ENCODE measurements at regions not wholly inside any gene's neighbourhood (a gene's known extent, or its start where the extent isn't known, plus 50 kb on each side); places are given as distances from the start of the nearest gene placed in this dataset.
"Not testable (repeated sequence)": the region's sequence is repeated elsewhere in the genome, so short reads cannot be mapped to it uniquely, and the experiment has no call there.

- Histone ChIP-seq H3K27me3 (no peaks in the 10 kb centered on the region), H3K4me1 (peaks cover 48 to 52% of the 10 kb centered on the region in 2 donors), H3K4me3 (no peak overlapping the region), H3K9me3 (no peaks in the 10 kb centered on the region), H3K27ac (peak overlapping the region; percentile 83 to 92 (median 86)), H3K36me3 (no peaks in the 10 kb centered on the region)
- in situ Hi-C loops (cut with MboI; ENCODE audit: low sequenced_read_pairs in 4 of 4) = loop anchor here in 2 of 4 donors (10.0 kb wide), 1 partner anchor 337 kb away; no protein-coding TSS in a partner anchor
- DNase-seq (no peak), ATAC-seq (no peak)
- TF ChIP-seq POLR2A (IDR thresholded peaks at IDR 0.05) = no peak
- intact Hi-C loops (cut with DNase I; ENCODE audit: low total_unique reads) = loop anchor here (2.0 to 5.0 kb wide), 5 partner anchors 63 to 245 kb away; partner anchors contain the start of gene ARL8B
Measured at GRCh38 chr3:5052247-5052646, 69.8 kb upstream of the ARL8B start.

GRCh38 chr3:5053021-5053831 is 68.9 kb upstream of the ARL8B start:
- DNase-seq (peak in 1 of 2 donors; percentile 45), ATAC-seq (peak in 1 of 2 donors; percentile 77)
- H3K36me3 ChIP-seq = no peaks in the 10 kb centered on the region
- in situ Hi-C loops (cut with MboI; ENCODE audit: low sequenced_read_pairs in 4 of 4) = loop anchor here in 2 of 4 donors (10.0 kb wide), 1 partner anchor 338 kb away; no protein-coding TSS in a partner anchor
- H3K4me1 ChIP-seq = peaks cover 54 to 57% of the 10 kb centered on the region in 2 donors
- H3K27ac ChIP-seq = peak overlapping the region; percentile 83 to 92 (median 86)
- intact Hi-C loops (cut with DNase I; ENCODE audit: low total_unique reads) = loop anchor here (2.0 to 5.0 kb wide), 5 partner anchors 64 to 246 kb away; partner anchors contain the start of gene ARL8B
- TF ChIP-seq POLR2A (IDR thresholded peaks at IDR 0.05) = no peak
- no peak for TF ChIP-seq CTCF (IDR thresholded peaks at IDR 0.05 in 4 of 5, conservative IDR thresholded peaks at IDR 0.05 in 1 of 5)
- no peaks in the 10 kb centered on the region for H3K27me3 ChIP-seq
- H3K4me3 ChIP-seq = no peak overlapping the region
- no peaks in the 10 kb centered on the region for H3K9me3 ChIP-seq

- no peak for TF ChIP-seq POLR2A (IDR thresholded peaks at IDR 0.05)
- TF ChIP-seq CTCF (IDR thresholded peaks at IDR 0.05 in 4 of 5, conservative IDR thresholded peaks at IDR 0.05 in 1 of 5) = no peak
- H3K9me3 ChIP-seq = no peaks in the 10 kb centered on the region
- no peaks in the 10 kb centered on the region for H3K27me3 ChIP-seq
- peak in 1 of 2 donors; percentile 25 for DNase-seq
- peak overlapping the region in 2 of 4 donors; percentile 88 to 92 for H3K27ac ChIP-seq
- in situ Hi-C loops (cut with MboI; ENCODE audit: low sequenced_read_pairs in 4 of 4) = loop anchor here in 2 of 4 donors (10.0 kb wide), 1 partner anchor 339 kb away; no protein-coding TSS in a partner anchor
- H3K4me1 ChIP-seq = peaks cover 54 to 57% of the 10 kb centered on the region in 2 donors
- no peak overlapping the region for H3K4me3 ChIP-seq
- H3K36me3 ChIP-seq = no peaks in the 10 kb centered on the region
- intact Hi-C loops (cut with DNase I; ENCODE audit: low total_unique reads) = loop anchor here (1.0 to 5.0 kb wide), 5 partner anchors 68 to 247 kb away; partner anchors contain the start of gene ARL8B
- no peak for ATAC-seq
Measured at GRCh38 chr3:5054098-5054497, 68.0 kb upstream of the ARL8B start.

- intact Hi-C loops (cut with DNase I; ENCODE audit: low total_unique reads) = loop anchor here (1.0 to 5.0 kb wide), 5 partner anchors 68 to 247 kb away; partner anchors contain the start of gene ARL8B
- DNase-seq, ATAC-seq, H3K27me3 ChIP-seq, H3K4me3 ChIP-seq, H3K36me3 ChIP-seq, H3K9me3 ChIP-seq: not testable (repeated sequence)
- in situ Hi-C loops (cut with MboI; ENCODE audit: low sequenced_read_pairs in 4 of 4) = loop anchor here in 2 of 4 donors (10.0 kb wide), 1 partner anchor 340 kb away; no protein-coding TSS in a partner anchor
- peaks cover 51 to 57% of the 10 kb centered on the region in 2 donors for H3K4me1 ChIP-seq
- peak overlapping the region in 2 of 4 donors; percentile 88 to 92 for H3K27ac ChIP-seq
Measured at GRCh38 chr3:5054579-5054978, 67.5 kb upstream of the ARL8B start.

GRCh38 chr3:5055357-5056110 is 66.6 kb upstream of the ARL8B start:
- no peak for ATAC-seq

More at GRCh38 chr3:5055357-5056110, 66.6 kb upstream of the ARL8B start:
- Histone ChIP-seq H3K36me3 (no peaks in the 10 kb centered on the region), H3K9me3 (no peaks in the 10 kb centered on the region), H3K4me1 (peaks cover 47 to 55% of the 10 kb centered on the region in 2 donors), H3K4me3 (no peak overlapping the region), H3K27ac (peak overlapping the region; percentile 65 to 82 (median 71)), H3K27me3 (no peaks in the 10 kb centered on the region)
- no peak for TF ChIP-seq POLR2A (IDR thresholded peaks at IDR 0.05)
- no peak for TF ChIP-seq CTCF (IDR thresholded peaks at IDR 0.05 in 4 of 5, conservative IDR thresholded peaks at IDR 0.05 in 1 of 5)
- intact Hi-C loops (cut with DNase I; ENCODE audit: low total_unique reads) = loop anchor here (2.0 kb wide), 1 partner anchor 17 kb away; no protein-coding TSS in a partner anchor
- DNase-seq = no peak
- in situ Hi-C loops (cut with MboI; ENCODE audit: low sequenced_read_pairs in 4 of 4) = loop anchor here (5.0 to 10.0 kb wide), 3 partner anchors 78 to 341 kb away; partner anchors contain the start of gene BHLHE40 (in 1 of the 4)

Data from gastrocnemius medialis (tissue), 4 donors.